AML-193 (cell line): ENCODE measurements at regions not wholly inside any gene's neighbourhood (a gene's known extent, or its start where the extent isn't known, plus 50 kb on each side); places are given as distances from the start of the nearest gene placed in this dataset.
"Not testable (repeated sequence)": the region's sequence is repeated elsewhere in the genome, so short reads cannot be mapped to it uniquely, and the experiment has no call there.

ENCODE experiments used
- DNase-seq, 2 experiments: peaks; one replicate each; lab custom pipeline; 2025; lab: John Stamatoyannopoulos, UW

GRCh38 chr11:42311514-42311913 lies 852.1 kb upstream of the LRRC4C start:
- DNase-seq = no peak

- no peak for DNase-seq
These were observed 852.5 kb upstream of the LRRC4C start for GRCh38 chr11:42311944-42312343.

GRCh38 chr11:42315267-42315666 lies 855.8 kb upstream of the LRRC4C start:
- DNase-seq = no peak

- no peak for DNase-seq
These were observed 856.4 kb upstream of the LRRC4C start for GRCh38 chr11:42315846-42316245.

- DNase-seq = no peak
These were observed 860.5 kb upstream of the LRRC4C start for GRCh38 chr11:42319921-42320320.

GRCh38 chr11:42329929-42330565 lies 870.6 kb upstream of the LRRC4C start:
- DNase-seq = no peak

GRCh38 chr11:42337786-42338455 lies 878.5 kb upstream of the LRRC4C start:
- DNase-seq = no peak

GRCh38 chr11:42344204-42344792 lies 884.8 kb upstream of the LRRC4C start:
- no peak for DNase-seq

- DNase-seq = no peak
These were observed 886.5 kb upstream of the LRRC4C start for GRCh38 chr11:42345933-42346332.

GRCh38 chr11:42363701-42364100 lies 904.2 kb upstream of the LRRC4C start:
- no peak for DNase-seq

- DNase-seq = no peak
These were observed 921.7 kb upstream of the API5 start for GRCh38 chr11:42390116-42390515.

- DNase-seq = no peak
These were observed 914.3 kb upstream of the API5 start for GRCh38 chr11:42397483-42397882.

- DNase-seq = no peak
These were observed 904.5 kb upstream of the API5 start for GRCh38 chr11:42407341-42407740.

GRCh38 chr11:42410251-42410955 lies 901.4 kb upstream of the API5 start:
- DNase-seq = no peak

GRCh38 chr11:42412590-42412989 lies 899.2 kb upstream of the API5 start:
- no peak for DNase-seq

- no peak for DNase-seq
These were observed 894.1 kb upstream of the API5 start for GRCh38 chr11:42417691-42418090.

GRCh38 chr11:42422090-42422489 lies 889.7 kb upstream of the API5 start:
- no peak for DNase-seq

- not testable (repeated sequence) for DNase-seq
These were observed 876.9 kb upstream of the API5 start for GRCh38 chr11:42434911-42435310.

GRCh38 chr11:42444406-42444805 lies 867.4 kb upstream of the API5 start:
- DNase-seq = no peak

GRCh38 chr11:42462558-42463310 lies 849.1 kb upstream of the API5 start:
- DNase-seq = no peak

GRCh38 chr11:42465623-42466022 lies 846.2 kb upstream of the API5 start:
- no peak for DNase-seq

- no peak for DNase-seq
These were observed 838.7 kb upstream of the API5 start for GRCh38 chr11:42473106-42473505.
